SK-N-SH (cell line): ENCODE measurements at regions not wholly inside any gene's neighbourhood (a gene's known extent, or its start where the extent isn't known, plus 50 kb on each side); places are given as distances from the start of the nearest gene placed in this dataset.
A peak's percentile ranks its signal among the peaks of the same experiment; 100 is the strongest.

Source experiments
- CTCF ChIA-PET: fragments of 300-600, 350-600 bp; formaldehyde crosslinking; extraction: SDS; loops from one replicate; lab custom pipeline; 2021; lab: Yijun Ruan, JAX
- POLR2A ChIA-PET: fragments of 350-600 bp; sonication (Branson Sonifier 250); formaldehyde crosslinking; extraction: SDS; loops from one replicate; lab custom pipeline; 2020; ENCODE audit warnings: antibody characterized with exemption, inconsistent platforms; lab: Yijun Ruan, JAX
- DNase-seq: peaks from one replicate; pipeline ENCODE4 v3.0.0; 2012
- H2AFZ ChIP-seq: fragments of 200-600 bp; sonication (generic); 2 replicates; pipeline ENCODE4 v1.8.1; 2016; ENCODE audit warnings: antibody characterized with exemption, mild to moderate bottlenecking, low read depth
- H3F3A ChIP-seq: fragments of 200-600 bp; sonication (generic); replicated peaks from 2 replicates; pipeline ENCODE3; 2016; ENCODE audit warnings: antibody characterized with exemption, mild to moderate bottlenecking; ENCODE audit not compliant: insufficient read depth
- H3K27ac ChIP-seq, 2 experiments: fragments of 200-500 bp in 1 of 2; fragments of 200-600 bp in 1 of 2; sonication (Bioruptor generic) in 1 of 2; sonication (generic), shearing (Covaris generic) in 1 of 2; 2 replicates each; pipeline versions ENCODE4 v1.5.1 to v1.6.1; 2014 to 2016; ENCODE audit warnings: low read depth in 2 of 2, inconsistent platforms in 1 of 2, low read length in 1 of 2, mild to moderate bottlenecking in 1 of 2, mixed read lengths in 1 of 2
- H3K27me3 ChIP-seq: fragments of 200-600 bp; sonication (generic), shearing (Covaris generic); 2 replicates; pipeline ENCODE4 v1.6.1; 2016; ENCODE audit warnings: mixed run types; ENCODE audit not compliant: insufficient read depth
- H3K36me3 ChIP-seq, 2 experiments: fragments of 200-500 bp in 1 of 2; fragments of 200-600 bp in 1 of 2; sonication (Bioruptor generic) in 1 of 2; sonication (generic) in 1 of 2; replicated peaks in 1 of 2; 2 replicates each; pipeline versions ENCODE3 to v1.5.1; 2014 to 2016; ENCODE audit warnings: low read length in 1 of 2, mild to moderate bottlenecking in 1 of 2; ENCODE audit not compliant: insufficient read depth in 2 of 2, control insufficient read depth in 1 of 2
- H3K4me1 ChIP-seq, 2 experiments: fragments of 200-500 bp in 1 of 2; fragments of 200-600 bp in 1 of 2; sonication (Bioruptor generic) in 1 of 2; sonication (generic), shearing (Covaris generic) in 1 of 2; 2 replicates each; pipeline versions ENCODE4 v1.5.1 to v1.6.1; 2014 to 2016; ENCODE audit warnings: low read depth in 1 of 2, low read length in 1 of 2, mixed run types in 1 of 2; ENCODE audit not compliant: insufficient read depth in 2 of 2, control insufficient read depth in 1 of 2
- H3K4me2 ChIP-seq: fragments of 200-600 bp; sonication (generic), shearing (Covaris generic); 2 replicates; pipeline ENCODE4 v1.6.1; 2017; ENCODE audit warnings: mixed run types
- H3K4me3 ChIP-seq, 2 experiments: fragments of 200-500 bp in 1 of 2; fragments of 200-600 bp in 1 of 2; sonication (Bioruptor generic) in 1 of 2; sonication (generic), shearing (Covaris generic) in 1 of 2; 2 replicates each; pipeline versions ENCODE4 v1.5.1 to v1.8.1; 2014 to 2016; ENCODE audit warnings: low read depth in 2 of 2, inconsistent platforms in 1 of 2, low read length in 1 of 2, mild to moderate bottlenecking in 1 of 2, mixed read lengths in 1 of 2, moderate library complexity in 1 of 2
- H3K79me2 ChIP-seq: fragments of 200-600 bp; sonication (generic); 2 replicates; pipeline ENCODE4 v1.8.1; 2017; ENCODE audit warnings: mild to moderate bottlenecking; ENCODE audit not compliant: insufficient read depth
- H3K9ac ChIP-seq: fragments of 200-600 bp; sonication (generic); 2 replicates; pipeline ENCODE4 v1.6.1; 2017; ENCODE audit warnings: mixed run types
- H3K9me2 ChIP-seq: fragments of 200-600 bp; sonication (generic); 2 replicates; pipeline ENCODE4 v1.6.1; 2017; ENCODE audit warnings: mixed run types
- H3K9me3 ChIP-seq: fragments of 200-600 bp; sonication (generic); 2 replicates; pipeline ENCODE4 v1.6.1; 2017; ENCODE audit warnings: mixed run types, mild to moderate bottlenecking, moderate library complexity
- H4K20me1 ChIP-seq: fragments of 200-600 bp; sonication (generic); 2 replicates; pipeline ENCODE4 v1.6.1; 2017; ENCODE audit warnings: mild to moderate bottlenecking, mixed run types; ENCODE audit not compliant: insufficient read depth
- FOSL2 ChIP-seq: IDR thresholded peaks from 2 replicates; pipeline ENCODE4 v1.4.0; 2012; ENCODE audit warnings: low read depth, mild to moderate bottlenecking, moderate library complexity, borderline replicate concordance
- FOXJ3 ChIP-seq: sonication (generic); formaldehyde crosslinking; IDR thresholded peaks from 2 replicates; pipeline ENCODE4 v1.5.1; 2020; ENCODE audit warnings: mild to moderate bottlenecking, missing genetic modification reagents
- JUND ChIP-seq: IDR thresholded peaks from 2 replicates; pipeline ENCODE4 v1.4.0; 2012
- MEF2A ChIP-seq: IDR thresholded peaks from 2 replicates; pipeline ENCODE4 v1.4.0; 2012; ENCODE audit warnings: low read depth, borderline replicate concordance
- NRF1 ChIP-seq: IDR thresholded peaks from 2 replicates; pipeline ENCODE4 v1.6.1; 2012; ENCODE audit warnings: low read depth, mild to moderate bottlenecking, low read length
- POLR2AphosphoS5 ChIP-seq: IDR thresholded peaks from 2 replicates; pipeline ENCODE4 v1.6.1; 2012; ENCODE audit warnings: low read depth, low read length
- RAD21 ChIP-seq: IDR thresholded peaks from 2 replicates; pipeline ENCODE4 v1.6.1; 2012; ENCODE audit warnings: mild to moderate bottlenecking, low read length
- RCOR1 ChIP-seq: fragments of 150-350 bp; IDR thresholded peaks from 2 replicates; pipeline ENCODE4 v1.6.1; 2017; ENCODE audit warnings: antibody characterized with exemption, low read length
- RFX5 ChIP-seq: IDR thresholded peaks from 2 replicates; pipeline ENCODE4 v1.6.1; 2012; ENCODE audit warnings: mild to moderate bottlenecking, improper control_type of control experiment, low read length
- RXRA ChIP-seq: IDR thresholded peaks from 2 replicates; pipeline ENCODE4 v1.4.0; 2012; ENCODE audit warnings: low read depth, mild to moderate bottlenecking, borderline replicate concordance
- SIN3A ChIP-seq: IDR thresholded peaks from 2 replicates; pipeline ENCODE4 v1.6.1; 2012; ENCODE audit warnings: low read depth, mild to moderate bottlenecking, low read length, moderate library complexity, borderline replicate concordance
- SMC3 ChIP-seq: IDR thresholded peaks from 2 replicates; pipeline ENCODE4 v1.6.1; 2012; ENCODE audit warnings: low read depth, low read length, improper control_type of control experiment
- TCF12 ChIP-seq: IDR thresholded peaks from 2 replicates; pipeline ENCODE4 v1.4.0; 2012
- TEAD4 ChIP-seq: IDR thresholded peaks from 2 replicates; pipeline ENCODE4 v1.4.0; 2012; ENCODE audit warnings: mild to moderate bottlenecking, borderline replicate concordance; ENCODE audit not compliant: insufficient read depth
- WGBS: methylation state at CpG from one replicate; pipeline ENCODE4 v1.1.6; 2017; ENCODE audit warnings: low lambda C conversion rate; 5-methylcytosine and 5-hydroxymethylcytosine counted together
- TF ChIP-seq, protein P1 (sequence below): fragments of 200-600 bp; sonication (generic); IDR thresholded peaks from 2 replicates; pipeline ENCODE4 v1.6.1; 2017; ENCODE audit warnings: antibody characterized with exemption, mild to moderate bottlenecking, moderate library complexity
- TF ChIP-seq, protein P2 (sequence below): IDR thresholded peaks from 2 replicates; pipeline ENCODE4 v1.6.1; 2012; ENCODE audit warnings: mild to moderate bottlenecking, low read depth, low read length, moderate library complexity
- TF ChIP-seq, protein P3 (sequence below): IDR thresholded peaks from 2 replicates; pipeline ENCODE4 v1.4.0; 2012; ENCODE audit warnings: low read depth, borderline replicate concordance
- TF ChIP-seq, protein P4 (sequence below): IDR thresholded peaks from 2 replicates; pipeline ENCODE4 v1.4.0; 2012; ENCODE audit warnings: low read depth
- TF ChIP-seq, protein P5 (sequence below): IDR thresholded peaks from 2 replicates; pipeline ENCODE4; 2012

DNA sequence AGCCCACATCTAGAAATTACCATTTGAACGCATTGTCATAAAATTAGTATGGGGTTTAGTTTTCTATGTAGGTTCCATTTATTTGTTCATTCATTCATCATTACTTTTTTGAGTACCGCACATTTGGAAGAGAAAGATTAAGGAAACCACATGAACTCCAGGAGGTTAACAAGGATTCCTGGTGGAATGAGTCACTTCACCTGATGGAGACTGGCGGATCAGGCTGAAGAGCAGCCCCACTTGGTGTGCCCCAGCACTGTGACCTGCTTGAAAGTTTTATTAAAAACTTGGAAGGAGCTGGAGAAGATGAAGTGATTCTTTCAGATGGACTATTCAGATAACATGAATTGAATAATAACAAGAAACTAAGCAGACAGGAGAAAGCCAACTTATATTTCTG lies 293.6 kb upstream of the CDH11 start (continued):
- no peak for TF ChIP-seq NRF1
- no peak for TF ChIP-seq RFX5
- TF ChIP-seq SIN3A: no peak
- TF ChIP-seq, protein P1, sequence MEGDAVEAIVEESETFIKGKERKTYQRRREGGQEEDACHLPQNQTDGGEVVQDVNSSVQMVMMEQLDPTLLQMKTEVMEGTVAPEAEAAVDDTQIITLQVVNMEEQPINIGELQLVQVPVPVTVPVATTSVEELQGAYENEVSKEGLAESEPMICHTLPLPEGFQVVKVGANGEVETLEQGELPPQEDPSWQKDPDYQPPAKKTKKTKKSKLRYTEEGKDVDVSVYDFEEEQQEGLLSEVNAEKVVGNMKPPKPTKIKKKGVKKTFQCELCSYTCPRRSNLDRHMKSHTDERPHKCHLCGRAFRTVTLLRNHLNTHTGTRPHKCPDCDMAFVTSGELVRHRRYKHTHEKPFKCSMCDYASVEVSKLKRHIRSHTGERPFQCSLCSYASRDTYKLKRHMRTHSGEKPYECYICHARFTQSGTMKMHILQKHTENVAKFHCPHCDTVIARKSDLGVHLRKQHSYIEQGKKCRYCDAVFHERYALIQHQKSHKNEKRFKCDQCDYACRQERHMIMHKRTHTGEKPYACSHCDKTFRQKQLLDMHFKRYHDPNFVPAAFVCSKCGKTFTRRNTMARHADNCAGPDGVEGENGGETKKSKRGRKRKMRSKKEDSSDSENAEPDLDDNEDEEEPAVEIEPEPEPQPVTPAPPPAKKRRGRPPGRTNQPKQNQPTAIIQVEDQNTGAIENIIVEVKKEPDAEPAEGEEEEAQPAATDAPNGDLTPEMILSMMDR: no peak
- no peak for TF ChIP-seq FOXJ3 (CRISPR knock-in tag)
- peak; percentile 84 for TF ChIP-seq JUND
- TF ChIP-seq TCF12: peak; percentile 84
- no peak for TF ChIP-seq RAD21
- no peak for TF ChIP-seq SMC3

DNA sequence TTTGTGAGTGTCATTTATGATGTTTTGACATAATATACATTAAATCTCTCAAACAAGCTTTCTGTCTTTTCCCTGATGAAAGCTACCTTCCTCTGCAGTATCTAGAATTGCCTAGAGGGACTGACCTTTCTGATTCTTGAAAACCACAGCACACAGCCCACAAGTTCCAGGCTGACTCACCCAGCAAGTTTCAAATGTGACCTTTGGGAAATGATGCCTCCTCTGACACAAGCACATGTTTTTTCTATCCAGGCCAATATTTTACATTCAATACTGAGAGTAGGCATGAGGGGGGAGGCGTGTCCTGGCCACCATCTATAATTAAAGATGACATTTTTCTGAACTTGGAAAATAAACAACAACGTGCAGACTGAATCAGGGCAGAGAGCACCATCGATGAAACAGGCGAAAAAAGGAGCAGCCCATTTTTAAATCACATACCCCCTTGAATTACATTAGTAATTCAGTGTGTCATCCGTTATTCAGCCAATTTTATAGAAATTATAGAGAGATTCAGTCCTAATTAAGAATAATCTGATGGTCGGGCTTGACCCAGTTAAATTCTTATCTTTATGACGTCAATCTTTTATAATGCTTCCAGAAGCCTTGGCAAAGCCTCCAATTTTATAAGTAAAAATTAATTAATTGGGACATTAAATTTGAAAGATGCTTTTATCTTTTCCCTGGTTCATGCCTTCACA lies 292.6 kb upstream of the CDH11 start:
- H3K9me2 ChIP-seq: no peaks in the 10 kb centered on the region
- H3K27ac ChIP-seq: peak overlapping the region; percentile 49 to 72; a peak in 3 of 4 replicates
- H3F3A ChIP-seq: peaks cover 22% of the 10 kb centered on the region
- no peaks in the 10 kb centered on the region for H3K79me2 ChIP-seq
- no peaks in the 10 kb centered on the region for H4K20me1 ChIP-seq
- H3K4me1 ChIP-seq: peaks cover 8 to 12% of the 10 kb centered on the region in 2 experiments
- H3K27me3 ChIP-seq: no peaks in the 10 kb centered on the region
- ChIA-PET CTCF (no interaction called here), POLR2A (no interaction called here)
- no peaks in the 10 kb centered on the region for H3K36me3 ChIP-seq
- H2AFZ ChIP-seq: no peak overlapping the region
- H3K4me3 ChIP-seq: no peak overlapping the region
- H3K9me3 ChIP-seq: no peaks in the 10 kb centered on the region
- no peak overlapping the region for H3K9ac ChIP-seq
- peak; percentile 20 for DNase-seq
- peak overlapping the region; percentile 42; the same call in 1 of the 2 replicates for H3K4me2 ChIP-seq
- WGBS: 2% methylated on average over 7 of the region's 7 CpGs
- TF ChIP-seq, protein P2, sequence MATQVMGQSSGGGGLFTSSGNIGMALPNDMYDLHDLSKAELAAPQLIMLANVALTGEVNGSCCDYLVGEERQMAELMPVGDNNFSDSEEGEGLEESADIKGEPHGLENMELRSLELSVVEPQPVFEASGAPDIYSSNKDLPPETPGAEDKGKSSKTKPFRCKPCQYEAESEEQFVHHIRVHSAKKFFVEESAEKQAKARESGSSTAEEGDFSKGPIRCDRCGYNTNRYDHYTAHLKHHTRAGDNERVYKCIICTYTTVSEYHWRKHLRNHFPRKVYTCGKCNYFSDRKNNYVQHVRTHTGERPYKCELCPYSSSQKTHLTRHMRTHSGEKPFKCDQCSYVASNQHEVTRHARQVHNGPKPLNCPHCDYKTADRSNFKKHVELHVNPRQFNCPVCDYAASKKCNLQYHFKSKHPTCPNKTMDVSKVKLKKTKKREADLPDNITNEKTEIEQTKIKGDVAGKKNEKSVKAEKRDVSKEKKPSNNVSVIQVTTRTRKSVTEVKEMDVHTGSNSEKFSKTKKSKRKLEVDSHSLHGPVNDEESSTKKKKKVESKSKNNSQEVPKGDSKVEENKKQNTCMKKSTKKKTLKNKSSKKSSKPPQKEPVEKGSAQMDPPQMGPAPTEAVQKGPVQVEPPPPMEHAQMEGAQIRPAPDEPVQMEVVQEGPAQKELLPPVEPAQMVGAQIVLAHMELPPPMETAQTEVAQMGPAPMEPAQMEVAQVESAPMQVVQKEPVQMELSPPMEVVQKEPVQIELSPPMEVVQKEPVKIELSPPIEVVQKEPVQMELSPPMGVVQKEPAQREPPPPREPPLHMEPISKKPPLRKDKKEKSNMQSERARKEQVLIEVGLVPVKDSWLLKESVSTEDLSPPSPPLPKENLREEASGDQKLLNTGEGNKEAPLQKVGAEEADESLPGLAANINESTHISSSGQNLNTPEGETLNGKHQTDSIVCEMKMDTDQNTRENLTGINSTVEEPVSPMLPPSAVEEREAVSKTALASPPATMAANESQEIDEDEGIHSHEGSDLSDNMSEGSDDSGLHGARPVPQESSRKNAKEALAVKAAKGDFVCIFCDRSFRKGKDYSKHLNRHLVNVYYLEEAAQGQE: peak; percentile 32; the same call in 1 of the 2 replicates
- TF ChIP-seq, protein P3, sequence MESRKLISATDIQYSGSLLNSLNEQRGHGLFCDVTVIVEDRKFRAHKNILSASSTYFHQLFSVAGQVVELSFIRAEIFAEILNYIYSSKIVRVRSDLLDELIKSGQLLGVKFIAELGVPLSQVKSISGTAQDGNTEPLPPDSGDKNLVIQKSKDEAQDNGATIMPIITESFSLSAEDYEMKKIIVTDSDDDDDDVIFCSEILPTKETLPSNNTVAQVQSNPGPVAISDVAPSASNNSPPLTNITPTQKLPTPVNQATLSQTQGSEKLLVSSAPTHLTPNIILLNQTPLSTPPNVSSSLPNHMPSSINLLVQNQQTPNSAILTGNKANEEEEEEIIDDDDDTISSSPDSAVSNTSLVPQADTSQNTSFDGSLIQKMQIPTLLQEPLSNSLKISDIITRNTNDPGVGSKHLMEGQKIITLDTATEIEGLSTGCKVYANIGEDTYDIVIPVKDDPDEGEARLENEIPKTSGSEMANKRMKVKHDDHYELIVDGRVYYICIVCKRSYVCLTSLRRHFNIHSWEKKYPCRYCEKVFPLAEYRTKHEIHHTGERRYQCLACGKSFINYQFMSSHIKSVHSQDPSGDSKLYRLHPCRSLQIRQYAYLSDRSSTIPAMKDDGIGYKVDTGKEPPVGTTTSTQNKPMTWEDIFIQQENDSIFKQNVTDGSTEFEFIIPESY: no peak
- TF ChIP-seq POLR2AphosphoS5 (0 out of 2 replicates have a peak, but pooled peaks have one; percentile 40), RAD21 (no peak), RFX5 (no peak), SIN3A (peak; percentile 48; the same call in 1 of the 2 replicates), JUND (peak; percentile 84), RCOR1 (no peak), TCF12 (peak; percentile 86), RXRA (peak; percentile 86), TEAD4 (peak; percentile 69; the same call in 1 of the 2 replicates), MEF2A (peak; percentile 57), FOSL2 (peak; percentile 89)
- TF ChIP-seq, protein P1: no peak
- TF ChIP-seq, protein P4, sequence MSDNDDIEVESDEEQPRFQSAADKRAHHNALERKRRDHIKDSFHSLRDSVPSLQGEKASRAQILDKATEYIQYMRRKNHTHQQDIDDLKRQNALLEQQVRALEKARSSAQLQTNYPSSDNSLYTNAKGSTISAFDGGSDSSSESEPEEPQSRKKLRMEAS: peak; percentile 89
- TF ChIP-seq, protein P5, sequence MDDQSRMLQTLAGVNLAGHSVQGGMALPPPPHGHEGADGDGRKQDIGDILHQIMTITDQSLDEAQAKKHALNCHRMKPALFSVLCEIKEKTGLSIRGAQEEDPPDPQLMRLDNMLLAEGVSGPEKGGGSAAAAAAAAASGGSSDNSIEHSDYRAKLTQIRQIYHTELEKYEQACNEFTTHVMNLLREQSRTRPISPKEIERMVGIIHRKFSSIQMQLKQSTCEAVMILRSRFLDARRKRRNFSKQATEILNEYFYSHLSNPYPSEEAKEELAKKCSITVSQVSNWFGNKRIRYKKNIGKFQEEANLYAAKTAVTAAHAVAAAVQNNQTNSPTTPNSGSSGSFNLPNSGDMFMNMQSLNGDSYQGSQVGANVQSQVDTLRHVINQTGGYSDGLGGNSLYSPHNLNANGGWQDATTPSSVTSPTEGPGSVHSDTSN: peak; percentile 92
